ENCODE measurements at regions not wholly inside any gene's neighbourhood (a gene's known extent, or its start where the extent isn't known, plus 50 kb on each side); places are given as distances from the start of the nearest gene placed in this dataset.

- TF ChIP-seq GATA2 (IDR thresholded peaks at IDR 0.05; ENCODE audit: low read depth, low read length) (no peak), GATA3 (IDR thresholded peaks at IDR 0.05; ENCODE audit: low read depth, low read length) (no peak)
Measured at GRCh38 chr2:39865751-39866150, 86.7 kb upstream of the THUMPD2 start.

All from SH-SY5Y (cell line).